ENCODE measurements at regions not wholly inside any gene's neighbourhood (a gene's known extent, or its start where the extent isn't known, plus 50 kb on each side); places are given as distances from the start of the nearest gene placed in this dataset.

DNA sequence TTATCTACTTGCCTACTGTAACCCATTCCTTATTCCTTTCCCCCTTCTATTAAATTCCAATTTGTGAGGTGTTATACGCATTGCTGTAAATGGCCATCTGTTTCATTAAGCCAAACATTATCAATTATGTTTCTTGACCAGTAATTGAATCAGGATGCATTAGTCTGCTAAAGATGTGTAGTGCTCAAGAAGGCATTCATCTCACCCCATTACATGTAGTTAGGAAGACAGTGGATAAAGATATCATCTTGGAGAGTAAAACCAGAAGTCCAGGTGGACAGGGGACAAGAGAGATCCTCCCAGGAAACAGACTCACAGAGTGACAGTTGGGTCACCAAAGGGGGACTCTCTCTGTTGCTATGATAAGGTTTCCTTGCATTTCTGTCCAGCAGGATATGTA is 73.3 kb upstream of the FAM98A start:
- no peak for TF ChIP-seq POLR2AphosphoS5 (IDR thresholded peaks at IDR 0.05; ENCODE audit: low read depth, low read length)
- TF ChIP-seq POLR2A (IDR thresholded peaks at IDR 0.05; ENCODE audit: low read depth, low read length), result no peak
- TF ChIP-seq TAF1 (IDR thresholded peaks at IDR 0.05; ENCODE audit: borderline replicate concordance, low read depth, low read length), result no peak
